NT2/D1 (cell line): ENCODE measurements at regions not wholly inside any gene's neighbourhood (a gene's known extent, or its start where the extent isn't known, plus 50 kb on each side); places are given as distances from the start of the nearest gene placed in this dataset.
A peak's percentile ranks its signal among the peaks of the same experiment; 100 is the strongest.

ENCODE experiments used
- DNase-seq: peaks from one replicate; pipeline ENCODE4 v3.0.0-alpha.2; 2011; ENCODE audit warnings: low read depth, low spot score
- H3K27me3 ChIP-seq: 2 replicates; pipeline ENCODE4 v1.6.0; 2011; ENCODE audit warnings: mild to moderate bottlenecking; ENCODE audit not compliant: insufficient read length, insufficient read depth
- H3K36me3 ChIP-seq: 2 replicates; pipeline ENCODE4 v1.6.1; 2011; ENCODE audit warnings: mild to moderate bottlenecking, low read length, mixed read lengths; ENCODE audit not compliant: insufficient read depth, insufficient read length
- H3K4me1 ChIP-seq: 2 replicates; pipeline ENCODE4 v1.5.1; 2011; ENCODE audit not compliant: insufficient read depth, insufficient read length
- H3K4me3 ChIP-seq: 2 replicates; pipeline ENCODE4 v1.5.1; 2011; ENCODE audit warnings: low read depth; ENCODE audit not compliant: insufficient read length
- H3K9ac ChIP-seq: 2 replicates; pipeline ENCODE4 v1.6.0; 2011; ENCODE audit warnings: low read depth; ENCODE audit not compliant: insufficient read length
- H3K9me3 ChIP-seq: 2 replicates; pipeline ENCODE4 v1.5.1; 2011; ENCODE audit warnings: mild to moderate bottlenecking, low read length; ENCODE audit not compliant: insufficient read depth
- SUZ12 ChIP-seq: IDR thresholded peaks from 2 replicates; pipeline ENCODE4 v1.6.1; 2011; ENCODE audit not compliant: insufficient read length, insufficient read depth; ENCODE audit errors: extremely low read depth
- YY1 ChIP-seq: IDR thresholded peaks from 2 replicates; pipeline ENCODE4 v1.6.1; 2011; ENCODE audit not compliant: insufficient read length, insufficient read depth
- ZNF274 ChIP-seq: IDR thresholded peaks from 2 replicates; pipeline ENCODE4 v1.6.1; 2011; ENCODE audit warnings: mild to moderate bottlenecking, low read depth, low read length

- Histone ChIP-seq H3K9me3 (no peaks in the 10 kb centered on the region), H3K27me3 (no peaks in the 10 kb centered on the region), H3K9ac (no peak overlapping the region), H3K4me1 (no peaks in the 10 kb centered on the region), H3K4me3 (no peak overlapping the region), H3K36me3 (no peaks in the 10 kb centered on the region)
- no peak for TF ChIP-seq SUZ12
- TF ChIP-seq ZNF274: no peak
- no peak for TF ChIP-seq YY1
- no peak for DNase-seq
Observed at GRCh38 chr3:111332488-111333080, 209.4 kb upstream of the CD96 start.

- Histone ChIP-seq H3K4me1 (no peaks in the 10 kb centered on the region), H3K9ac (no peak overlapping the region), H3K27me3 (no peaks in the 10 kb centered on the region), H3K4me3 (no peak overlapping the region), H3K9me3 (no peaks in the 10 kb centered on the region), H3K36me3 (no peaks in the 10 kb centered on the region)
- no peak for DNase-seq
- TF ChIP-seq SUZ12 (no peak), ZNF274 (no peak), YY1 (no peak)
Observed at GRCh38 chr3:111333642-111334041, 208.4 kb upstream of the CD96 start.

- H3K9me3 ChIP-seq: peaks cover 15% of the 10 kb centered on the region
- no peaks in the 10 kb centered on the region for H3K27me3 ChIP-seq
- TF ChIP-seq YY1: no peak
- no peak for TF ChIP-seq ZNF274
- TF ChIP-seq SUZ12: no peak
- no peak for DNase-seq
- no peak overlapping the region for H3K9ac ChIP-seq
- no peaks in the 10 kb centered on the region for H3K36me3 ChIP-seq
- no peaks in the 10 kb centered on the region for H3K4me1 ChIP-seq
- no peak overlapping the region for H3K4me3 ChIP-seq
Observed at GRCh38 chr3:111335512-111336303, 206.3 kb upstream of the CD96 start.

GRCh38 chr3:111336511-111336910, 205.5 kb upstream of the CD96 start:
- Histone ChIP-seq H3K36me3 (no peaks in the 10 kb centered on the region), H3K9me3 (peaks cover 21% of the 10 kb centered on the region), H3K4me3 (no peak overlapping the region), H3K4me1 (no peaks in the 10 kb centered on the region), H3K27me3 (no peaks in the 10 kb centered on the region), H3K9ac (no peak overlapping the region)
- TF ChIP-seq ZNF274 (no peak), YY1 (no peak), SUZ12 (no peak)
- DNase-seq: no peak

- Histone ChIP-seq H3K4me3 (no peak overlapping the region), H3K36me3 (no peaks in the 10 kb centered on the region), H3K27me3 (no peaks in the 10 kb centered on the region), H3K4me1 (no peaks in the 10 kb centered on the region), H3K9me3 (peaks cover 23% of the 10 kb centered on the region), H3K9ac (no peak overlapping the region)
- DNase-seq: peak; percentile 67
- TF ChIP-seq YY1 (no peak), ZNF274 (no peak), SUZ12 (no peak)
Observed at GRCh38 chr3:111338059-111338698, 203.8 kb upstream of the CD96 start.

- Histone ChIP-seq H3K9me3 (peaks cover 23% of the 10 kb centered on the region), H3K9ac (no peak overlapping the region), H3K27me3 (no peaks in the 10 kb centered on the region), H3K4me1 (no peaks in the 10 kb centered on the region), H3K4me3 (no peak overlapping the region), H3K36me3 (no peaks in the 10 kb centered on the region)
- TF ChIP-seq ZNF274 (no peak), SUZ12 (no peak), YY1 (no peak)
- DNase-seq: no peak
Observed at GRCh38 chr3:111339017-111339416, 203.0 kb upstream of the CD96 start.

- no peaks in the 10 kb centered on the region for H3K4me1 ChIP-seq
- no peak overlapping the region for H3K4me3 ChIP-seq
- no peak for DNase-seq
- no peaks in the 10 kb centered on the region for H3K27me3 ChIP-seq
- H3K36me3 ChIP-seq: no peaks in the 10 kb centered on the region
- H3K9ac ChIP-seq: no peak overlapping the region
- 0 out of 2 replicates have a peak, but pooled peaks cover 3% of the 10 kb centered on the region for H3K9me3 ChIP-seq
- TF ChIP-seq YY1: no peak
- no peak for TF ChIP-seq SUZ12
- TF ChIP-seq ZNF274: no peak
Observed at GRCh38 chr3:111351334-111351733, 190.7 kb upstream of the CD96 start.
